ENCODE measurements at regions not wholly inside any gene's neighbourhood (a gene's known extent, or its start where the extent isn't known, plus 50 kb on each side); places are given as distances from the start of the nearest gene placed in this dataset.

DNA sequence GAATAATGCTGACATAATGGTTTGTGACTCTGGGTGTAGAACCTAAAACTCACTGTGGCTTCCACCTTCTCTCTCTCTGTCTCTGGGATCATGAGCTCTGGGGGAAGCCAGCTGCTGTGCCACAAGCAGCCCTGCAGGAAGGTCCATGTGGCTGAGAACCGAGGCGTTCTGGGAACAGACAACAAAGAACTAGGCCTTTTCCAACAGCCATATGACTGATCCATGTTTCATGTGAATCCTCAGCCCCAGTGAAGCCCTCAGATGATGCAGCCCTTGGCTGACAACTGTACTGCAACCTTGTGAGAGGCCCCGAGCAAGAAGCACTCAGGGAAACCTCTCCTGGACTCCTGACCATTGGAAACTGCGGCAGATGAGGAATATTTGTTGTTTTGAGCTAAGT, 56.6 kb downstream of the HLA-G start:
- no peak for DNase-seq

DNA sequence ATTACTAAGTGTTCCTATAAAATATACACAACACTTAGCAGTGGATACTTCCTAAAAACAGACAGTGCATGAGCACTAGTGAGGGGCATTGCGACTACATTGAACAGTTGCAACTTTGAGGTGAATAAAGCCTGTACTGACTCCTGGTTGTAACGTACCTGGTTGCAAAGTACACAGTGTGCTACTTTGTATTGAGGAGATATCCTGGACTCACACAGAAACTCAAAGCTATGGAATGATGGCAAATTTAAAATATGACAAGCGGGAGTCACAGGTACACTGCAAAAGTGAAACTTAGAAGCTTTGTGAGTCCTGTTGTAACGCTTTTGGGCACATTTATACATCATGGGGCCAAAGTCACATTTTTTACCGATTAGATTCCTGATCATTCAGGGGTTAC, 55.6 kb upstream of the HLA-A start:
- no peak for DNase-seq

DNA sequence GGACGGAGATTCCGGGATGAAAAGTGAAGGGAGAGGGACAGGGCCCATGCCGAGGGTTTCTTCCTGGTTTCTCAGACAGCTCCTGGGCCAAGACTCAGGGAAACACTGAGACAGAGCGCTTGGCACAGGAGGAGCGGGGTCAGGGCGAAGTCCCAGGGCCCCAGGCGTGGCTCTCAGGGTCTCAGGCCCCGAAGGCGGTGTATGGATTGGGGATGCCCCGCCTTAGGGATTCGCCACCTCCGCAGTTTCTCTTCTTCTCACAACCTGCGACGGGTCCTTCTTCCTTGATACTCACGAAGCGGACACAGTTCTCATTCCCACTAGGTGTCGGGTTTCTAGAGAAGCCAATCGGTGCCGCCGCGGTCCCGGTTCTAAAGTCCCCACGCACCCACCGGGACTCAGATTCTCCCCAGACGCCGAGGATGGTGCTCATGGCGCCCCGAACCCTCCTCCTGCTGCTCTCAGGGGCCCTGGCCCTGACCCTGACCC, 55.0 kb upstream of the HLA-A start:
- peak; percentile 17 for DNase-seq

DNA sequence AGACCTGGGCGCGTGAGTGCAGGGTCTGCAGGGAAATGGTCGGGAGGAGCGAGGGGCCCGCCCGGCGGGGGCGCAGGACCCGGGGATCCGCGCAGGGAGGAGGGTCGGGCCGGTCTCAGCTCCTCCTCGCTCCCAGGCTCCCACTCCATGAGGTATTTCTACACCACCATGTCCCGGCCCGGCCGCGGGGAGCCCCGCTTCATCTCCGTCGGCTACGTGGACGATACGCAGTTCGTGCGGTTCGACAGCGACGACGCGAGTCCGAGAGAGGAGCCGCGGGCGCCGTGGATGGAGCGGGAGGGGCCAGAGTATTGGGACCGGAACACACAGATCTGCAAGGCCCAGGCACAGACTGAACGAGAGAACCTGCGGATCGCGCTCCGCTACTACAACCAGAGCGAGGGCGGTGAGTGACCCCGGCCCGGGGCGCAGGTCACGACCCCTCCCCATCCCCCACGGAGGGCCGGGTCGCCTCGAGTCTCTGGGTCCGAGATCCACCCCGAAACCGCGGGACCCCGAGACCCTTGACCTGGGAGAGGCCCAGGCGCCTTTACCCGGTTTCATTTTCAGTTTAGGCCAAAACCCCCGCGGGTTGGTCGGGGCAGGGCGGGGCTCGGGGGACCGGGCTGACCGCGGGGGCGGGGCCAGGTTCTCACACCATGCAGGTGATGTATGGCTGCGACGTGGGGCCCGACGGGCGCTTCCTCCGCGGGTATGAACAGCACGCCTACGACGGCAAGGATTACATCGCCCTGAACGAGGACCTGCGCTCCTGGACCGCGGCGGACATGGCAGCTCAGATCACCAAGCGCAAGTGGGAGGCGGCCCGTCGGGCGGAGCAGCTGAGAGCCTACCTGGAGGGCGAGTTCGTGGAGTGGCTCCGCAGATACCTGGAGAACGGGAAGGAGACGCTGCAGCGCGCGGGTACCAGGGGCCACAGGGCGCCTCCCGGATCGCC, 54.2 kb upstream of the HLA-A start:
- peak; percentile 35 for DNase-seq

Data from dermis blood vessel endothelial cell (primary cell).